Esophagus muscularis mucosa (tissue), 4 donors: ENCODE measurements at regions not wholly inside any gene's neighbourhood (a gene's known extent, or its start where the extent isn't known, plus 50 kb on each side); places are given as distances from the start of the nearest gene placed in this dataset.

ENCODE experiments used
- DNase-seq: peaks from one replicate; pipeline ENCODE4 v3.0.0-alpha.2; 2017; ENCODE audit errors: extremely low spot score
- H3K27ac ChIP-seq, 4 donors: fragments of 200-600 bp; sonication (generic); replicated peaks in 1 of 4; 1 replicate in 3 of 4; 2 replicates in 1 of 4; pipeline ENCODE4 v1.5.1; 2016 to 2019; ENCODE audit warnings: mild to moderate bottlenecking in 1 of 4
- H3K27me3 ChIP-seq, 4 donors: fragments of 200-600 bp; sonication (generic); one replicate each; pipeline versions ENCODE4 v1.5.1 to v1.6.0; 2016 to 2019
- H3K36me3 ChIP-seq, 4 donors: fragments of 200-600 bp; sonication (generic); one replicate each; pipeline ENCODE4 v1.5.1; 2016 to 2019
- H3K4me1 ChIP-seq, 4 donors: fragments of 200-600 bp; sonication (generic); one replicate each; pipeline ENCODE4 v1.5.1; 2016 to 2019
- H3K4me3 ChIP-seq, 4 donors: fragments of 200-600 bp; sonication (generic); 1 replicate in 2 of 4; 2 replicates in 2 of 4; pipeline ENCODE4 v1.5.1; 2016 to 2019; ENCODE audit warnings: mild to moderate bottlenecking in 4 of 4, moderate library complexity in 1 of 4
- H3K9me3 ChIP-seq, 4 donors: fragments of 200-600 bp; sonication (generic); 1 replicate in 3 of 4; 2 replicates in 1 of 4; pipeline ENCODE4 v1.5.1; 2016 to 2019
- EP300 ChIP-seq: sonication (generic); formaldehyde crosslinking; IDR thresholded peaks from one replicate; pipeline ENCODE4 v1.6.1; 2017; ENCODE audit warnings: antibody characterized with exemption
- POLR2A ChIP-seq: fragments of 450-650 bp; IDR thresholded peaks from one replicate; pipeline ENCODE4 v1.6.1; 2017; ENCODE audit warnings: antibody characterized with exemption, moderate library complexity, mild to moderate bottlenecking, low read depth
- POLR2AphosphoS5 ChIP-seq, 2 donors: sonication (generic); formaldehyde crosslinking; IDR thresholded peaks; one replicate each; pipeline ENCODE4 v1.6.1; 2017; ENCODE audit warnings: antibody characterized with exemption in 2 of 2
- WGBS: methylation state at CpG from one replicate; pipeline ENCODE4 v1.1.5; 2018; 5-methylcytosine and 5-hydroxymethylcytosine counted together
- intact Hi-C: fragments of 100-400 bp; cut with DNase I; formaldehyde crosslinking; loops from one replicate; pipeline ENCODE4 v1.15.1; 2023
- TF ChIP-seq, protein P1 (sequence below), 3 experiments: fragments of 200-600 bp in 2 of 3; fragments of 450-650 bp in 1 of 3; sonication (generic) in 2 of 3; IDR thresholded peaks; one replicate each; pipeline ENCODE4 v1.5.1; 2017 to 2019; ENCODE audit warnings: antibody characterized with exemption in 3 of 3, mild to moderate bottlenecking in 2 of 3, moderate library complexity in 1 of 3

DNA sequence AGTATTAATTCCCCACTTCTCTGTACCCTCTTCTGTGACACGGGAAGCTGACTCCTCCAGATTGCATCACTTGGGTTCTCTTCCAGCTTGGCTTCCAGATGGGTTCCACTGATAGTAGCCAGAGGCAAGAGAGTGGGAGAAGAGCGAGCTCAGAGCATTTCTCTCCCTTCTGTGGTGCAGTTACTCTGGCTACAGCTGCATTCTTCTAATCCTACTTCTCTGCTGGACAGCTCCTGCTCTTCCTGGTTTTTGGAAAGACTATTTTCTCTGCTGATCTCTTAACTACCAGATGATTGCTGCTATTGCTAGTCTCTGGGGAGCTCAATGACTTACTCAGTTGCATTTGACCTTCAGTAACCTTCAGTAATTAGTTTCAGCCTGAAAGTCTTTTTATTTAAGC lies 187.5 kb upstream of the MAP2 start:
- DNase-seq = no peak
- Histone ChIP-seq H3K4me3 (no peak overlapping the region), H3K36me3 (no peaks in the 10 kb centered on the region), H3K4me1 (no peaks in the 10 kb centered on the region), H3K9me3 (peaks cover 0 to 12% (median 3%) of the 10 kb centered on the region in 4 donors), H3K27ac (no peak overlapping the region), H3K27me3 (no peaks in the 10 kb centered on the region)
- WGBS = 43% methylated on average over 2 of the region's 2 CpGs
- no peak for TF ChIP-seq POLR2A
- TF ChIP-seq POLR2AphosphoS5 (IDR thresholded peaks at IDR 0.05) = no peak
- TF ChIP-seq, protein P1, sequence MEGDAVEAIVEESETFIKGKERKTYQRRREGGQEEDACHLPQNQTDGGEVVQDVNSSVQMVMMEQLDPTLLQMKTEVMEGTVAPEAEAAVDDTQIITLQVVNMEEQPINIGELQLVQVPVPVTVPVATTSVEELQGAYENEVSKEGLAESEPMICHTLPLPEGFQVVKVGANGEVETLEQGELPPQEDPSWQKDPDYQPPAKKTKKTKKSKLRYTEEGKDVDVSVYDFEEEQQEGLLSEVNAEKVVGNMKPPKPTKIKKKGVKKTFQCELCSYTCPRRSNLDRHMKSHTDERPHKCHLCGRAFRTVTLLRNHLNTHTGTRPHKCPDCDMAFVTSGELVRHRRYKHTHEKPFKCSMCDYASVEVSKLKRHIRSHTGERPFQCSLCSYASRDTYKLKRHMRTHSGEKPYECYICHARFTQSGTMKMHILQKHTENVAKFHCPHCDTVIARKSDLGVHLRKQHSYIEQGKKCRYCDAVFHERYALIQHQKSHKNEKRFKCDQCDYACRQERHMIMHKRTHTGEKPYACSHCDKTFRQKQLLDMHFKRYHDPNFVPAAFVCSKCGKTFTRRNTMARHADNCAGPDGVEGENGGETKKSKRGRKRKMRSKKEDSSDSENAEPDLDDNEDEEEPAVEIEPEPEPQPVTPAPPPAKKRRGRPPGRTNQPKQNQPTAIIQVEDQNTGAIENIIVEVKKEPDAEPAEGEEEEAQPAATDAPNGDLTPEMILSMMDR (IDR thresholded peaks at IDR 0.05) = no peak
- no peak for TF ChIP-seq EP300
- intact Hi-C loops = no loop called here

DNA sequence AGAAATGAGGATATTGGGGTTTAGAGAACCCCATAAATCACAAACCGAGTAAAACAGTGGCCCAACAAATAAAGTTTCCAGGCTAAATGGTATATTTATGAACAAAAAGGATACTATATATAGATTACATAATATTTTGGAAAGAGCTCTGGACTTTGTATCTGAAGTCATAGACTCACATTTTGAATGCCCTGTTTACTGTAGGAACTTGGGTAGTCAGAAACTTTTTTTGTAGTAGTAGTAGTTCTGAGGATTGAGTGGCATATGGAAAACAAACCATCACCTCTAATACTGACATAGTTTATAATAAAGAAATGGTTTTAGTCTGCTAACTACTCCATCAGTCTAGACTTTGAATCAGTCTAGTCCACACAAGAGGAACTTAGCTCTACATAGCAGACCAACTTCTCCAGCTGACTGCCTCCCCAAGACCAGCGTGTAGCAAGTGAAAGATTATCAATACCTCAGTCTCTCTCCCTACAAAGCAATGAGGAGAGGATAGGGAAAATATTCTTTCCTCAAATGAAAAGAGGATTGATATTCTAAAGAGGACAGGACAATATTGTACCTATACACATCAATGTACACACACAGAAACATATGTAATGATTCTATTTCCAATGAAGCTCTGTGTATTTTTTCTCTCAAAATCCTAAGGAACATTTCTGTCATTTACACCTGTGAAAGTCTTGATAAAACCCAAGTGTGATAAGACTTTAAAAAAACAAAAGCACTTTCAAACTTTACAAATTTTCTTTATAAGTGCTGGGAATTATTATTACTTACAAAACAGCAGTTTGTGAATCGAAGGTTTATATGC lies 184.9 kb upstream of the MAP2 start:
- H3K27ac ChIP-seq = no peak overlapping the region
- peaks cover 0 to 17% (median 7%) of the 10 kb centered on the region in 4 donors for H3K9me3 ChIP-seq
- no peak for DNase-seq
- H3K4me1 ChIP-seq = no peaks in the 10 kb centered on the region
- H3K36me3 ChIP-seq = no peaks in the 10 kb centered on the region
- H3K4me3 ChIP-seq = no peak overlapping the region
- H3K27me3 ChIP-seq = no peaks in the 10 kb centered on the region
- WGBS = 71% methylated on average over 3 of the region's 3 CpGs
- TF ChIP-seq POLR2AphosphoS5 (IDR thresholded peaks at IDR 0.05) (no peak), EP300 (no peak), POLR2A (no peak)
- TF ChIP-seq, protein P1 (IDR thresholded peaks at IDR 0.05) = no peak
- intact Hi-C loops = no loop called here

DNA sequence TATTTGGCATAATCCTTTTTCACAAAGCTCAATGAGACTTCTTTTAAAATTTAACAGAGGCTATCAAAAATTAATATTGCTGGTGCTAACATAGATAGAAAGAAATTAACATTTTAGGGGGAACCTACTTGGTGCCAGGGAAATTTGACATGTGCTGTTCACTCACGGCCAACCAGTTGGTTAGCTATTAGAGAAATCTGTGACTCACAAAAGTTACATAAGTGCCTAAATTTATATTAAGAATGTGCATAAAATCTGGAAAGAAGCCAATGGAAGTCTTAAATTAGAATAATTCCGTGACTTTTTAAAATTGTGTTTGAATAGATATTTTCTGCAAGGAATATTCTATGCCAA lies 184.3 kb upstream of the MAP2 start:
- no peaks in the 10 kb centered on the region for H3K4me1 ChIP-seq
- 63% methylated on average over 2 of the region's 2 CpGs for WGBS
- no peak for DNase-seq
- no peaks in the 10 kb centered on the region for H3K36me3 ChIP-seq
- H3K27me3 ChIP-seq = no peaks in the 10 kb centered on the region
- no peak overlapping the region for H3K27ac ChIP-seq
- intact Hi-C loops = no loop called here
- peaks cover 0 to 17% (median 7%) of the 10 kb centered on the region in 4 donors for H3K9me3 ChIP-seq
- no peak overlapping the region for H3K4me3 ChIP-seq
- TF ChIP-seq, protein P1 (IDR thresholded peaks at IDR 0.05) = no peak
- TF ChIP-seq POLR2A (no peak), EP300 (no peak), POLR2AphosphoS5 (IDR thresholded peaks at IDR 0.05) (no peak)

DNA sequence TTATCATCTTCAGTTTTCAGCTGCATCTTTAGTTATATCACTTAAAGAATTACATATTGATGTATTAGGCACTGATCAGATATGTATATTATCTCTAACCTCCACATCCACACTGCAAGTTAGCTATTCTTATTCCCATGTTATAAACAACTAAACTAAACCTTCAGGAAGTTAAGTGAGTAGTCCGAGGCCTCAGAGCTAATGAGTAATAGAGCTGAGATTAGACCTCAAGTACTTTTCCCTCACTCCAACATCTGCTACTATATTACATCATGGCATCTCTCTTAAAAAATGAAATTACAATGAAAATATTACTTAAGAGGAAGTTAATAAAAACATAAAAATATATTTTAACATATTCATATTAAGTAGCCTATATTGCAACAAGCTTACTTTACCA lies 183.6 kb upstream of the MAP2 start:
- DNase-seq = no peak
- Histone ChIP-seq H3K36me3 (no peaks in the 10 kb centered on the region), H3K27ac (no peak overlapping the region), H3K9me3 (peaks cover 0 to 17% (median 7%) of the 10 kb centered on the region in 4 donors), H3K4me1 (no peaks in the 10 kb centered on the region), H3K27me3 (no peaks in the 10 kb centered on the region), H3K4me3 (no peak overlapping the region)
- WGBS = 33% methylated on average over 1 of the region's 1 CpG
- intact Hi-C loops = no loop called here
- TF ChIP-seq EP300 = no peak
- TF ChIP-seq, protein P1 (IDR thresholded peaks at IDR 0.05) = no peak
- no peak for TF ChIP-seq POLR2A
- no peak for TF ChIP-seq POLR2AphosphoS5 (IDR thresholded peaks at IDR 0.05)

DNA sequence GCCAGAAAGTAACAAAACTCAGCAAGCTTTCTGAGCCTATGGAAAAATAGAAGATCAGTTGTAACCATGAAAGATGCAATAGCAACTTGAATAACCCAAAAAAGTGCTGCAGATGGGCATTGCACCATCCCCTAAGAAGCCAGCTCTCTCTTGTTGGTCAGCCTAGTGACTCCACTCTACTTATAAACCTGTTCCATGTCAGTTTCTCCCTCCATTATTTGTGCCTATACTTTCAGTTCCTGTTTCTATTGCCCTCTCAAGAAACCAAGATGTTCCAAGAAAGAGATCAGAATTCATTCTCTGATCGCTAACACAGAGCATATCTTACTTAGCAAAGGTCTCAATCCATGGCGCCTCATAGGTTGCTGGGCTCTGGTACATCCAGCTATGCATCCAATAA lies 170.3 kb upstream of the MAP2 start:
- TF ChIP-seq POLR2AphosphoS5 (IDR thresholded peaks at IDR 0.05) = no peak
- TF ChIP-seq, protein P1 (IDR thresholded peaks at IDR 0.05) = no peak
- TF ChIP-seq POLR2A = no peak
- TF ChIP-seq EP300 = no peak
- WGBS = 89% methylated on average over 2 of the region's 2 CpGs

More for the DNA sequence above, 170.3 kb upstream of the MAP2 start:
- intact Hi-C loops = no loop called here
- no peak for DNase-seq
- Histone ChIP-seq H3K4me3 (no peak overlapping the region), H3K27ac (no peak overlapping the region), H3K9me3 (no peaks in the 10 kb centered on the region), H3K27me3 (no peaks in the 10 kb centered on the region), H3K36me3 (no peaks in the 10 kb centered on the region), H3K4me1 (no peaks in the 10 kb centered on the region)
